ENCODE measurements at regions not wholly inside any gene's neighbourhood (a gene's known extent, or its start where the extent isn't known, plus 50 kb on each side); places are given as distances from the start of the nearest gene placed in this dataset.

GRCh38 chr1:57623039-57623790 is 199.4 kb upstream of the DAB1 start:
- peak; percentile 24 for DNase-seq (ENCODE audit: low read depth, low spot score)
- in situ Hi-C loops (cut with HindIII; ENCODE audit: low pct_unique_long_range_greater_than_20kb, low sequenced_read_pairs) = no loop called here

DNA sequence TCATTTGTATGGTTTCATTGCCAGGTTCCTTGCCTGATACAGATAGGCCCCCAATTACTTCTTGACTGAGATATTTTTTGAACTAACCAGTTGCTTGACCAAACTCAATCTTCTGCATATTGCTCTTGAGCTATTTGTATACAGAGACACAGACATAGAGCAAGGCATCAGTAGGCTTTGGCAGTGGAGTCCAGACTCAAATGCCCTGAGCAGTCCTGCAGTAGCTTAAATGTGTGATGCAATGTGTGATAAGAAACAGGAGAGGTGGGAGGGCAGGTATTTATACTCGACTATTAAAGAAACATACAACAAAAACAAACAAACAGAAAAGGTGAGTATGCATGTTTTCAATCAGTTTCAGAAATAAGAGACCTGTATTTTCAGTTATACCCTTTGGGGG is 197.9 kb upstream of the DAB1 start:
- DNase-seq (ENCODE audit: low read depth, low spot score) = no peak
- in situ Hi-C loops (cut with HindIII; ENCODE audit: low pct_unique_long_range_greater_than_20kb, low sequenced_read_pairs) = no loop called here

DNA sequence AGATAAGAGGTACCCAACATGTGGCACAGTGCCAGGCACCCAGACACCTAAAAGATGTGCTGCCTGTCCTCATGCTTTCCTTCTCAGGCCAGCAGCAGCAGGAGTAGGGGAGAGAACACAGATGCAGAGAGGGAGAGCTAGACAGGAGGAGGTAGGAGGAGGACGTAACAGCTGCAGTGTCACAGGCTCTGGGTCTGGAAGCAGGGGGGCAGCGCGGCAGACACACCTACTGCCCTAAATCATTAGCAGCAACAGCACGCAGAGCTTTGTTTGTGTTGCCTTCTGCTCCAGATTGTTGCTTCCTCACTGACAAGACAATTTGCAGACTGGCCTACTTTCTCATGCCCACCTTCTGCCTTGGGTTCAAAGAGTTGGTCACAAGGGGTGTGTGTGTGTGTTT is 196.7 kb upstream of the DAB1 start:
- no peak for DNase-seq (ENCODE audit: low read depth, low spot score)
- in situ Hi-C loops (cut with HindIII; ENCODE audit: low pct_unique_long_range_greater_than_20kb, low sequenced_read_pairs) = no loop called here

DNA sequence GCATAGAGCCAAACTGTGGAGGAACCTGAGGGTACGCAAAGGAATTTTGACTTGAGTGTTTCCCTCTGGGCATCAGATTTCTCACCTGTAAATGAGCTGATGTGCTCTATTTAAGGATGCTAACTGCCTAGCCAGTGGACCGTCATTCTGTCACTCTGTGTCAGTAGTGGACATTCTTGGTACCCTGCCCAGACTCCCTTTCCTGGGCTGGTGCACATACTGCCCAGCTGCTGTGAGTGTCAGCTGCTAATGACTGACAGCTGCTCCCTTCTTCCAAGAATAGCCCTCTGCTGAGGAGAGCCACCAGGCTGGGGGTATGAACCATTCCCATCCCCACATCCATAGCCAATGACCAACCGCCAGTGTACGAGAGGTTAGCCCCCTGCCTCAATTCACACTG is 193.1 kb upstream of the DAB1 start:
- DNase-seq (ENCODE audit: low read depth, low spot score) = no peak
- in situ Hi-C loops (cut with HindIII; ENCODE audit: low pct_unique_long_range_greater_than_20kb, low sequenced_read_pairs) = no loop called here

DNA sequence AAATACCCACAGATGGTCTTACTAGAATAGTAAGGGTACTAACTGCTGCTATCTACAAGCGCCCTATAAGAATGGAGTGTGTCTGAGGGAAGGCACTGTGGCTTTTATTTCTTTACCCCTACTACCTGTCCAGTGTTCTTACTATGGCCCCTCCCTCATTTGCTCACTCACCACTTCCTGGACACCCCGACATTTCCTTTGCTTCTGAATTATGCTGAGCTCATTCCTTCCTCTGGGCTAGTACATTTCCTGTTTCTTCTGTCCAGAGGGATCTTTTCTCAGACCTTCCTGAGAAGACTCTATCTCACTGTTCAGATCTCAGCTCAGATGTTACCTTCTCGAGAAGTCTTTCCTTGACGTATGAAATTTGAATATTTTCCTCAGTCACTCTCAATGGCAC is 192.1 kb upstream of the DAB1 start:
- no peak for DNase-seq (ENCODE audit: low read depth, low spot score)
- in situ Hi-C loops (cut with HindIII; ENCODE audit: low pct_unique_long_range_greater_than_20kb, low sequenced_read_pairs) = no loop called here

- no peak for DNase-seq (ENCODE audit: low read depth, low spot score)
- in situ Hi-C loops (cut with HindIII; ENCODE audit: low pct_unique_long_range_greater_than_20kb, low sequenced_read_pairs) = no loop called here
These were observed 189.0 kb upstream of the DAB1 start for GRCh38 chr1:57612833-57613232.

GRCh38 chr1:57605933-57606332 is 182.1 kb upstream of the DAB1 start:
- DNase-seq (ENCODE audit: low read depth, low spot score) = no peak
- in situ Hi-C loops (cut with HindIII; ENCODE audit: low pct_unique_long_range_greater_than_20kb, low sequenced_read_pairs) = no loop called here

- DNase-seq (ENCODE audit: low read depth, low spot score) = no peak
- in situ Hi-C loops (cut with HindIII; ENCODE audit: low pct_unique_long_range_greater_than_20kb, low sequenced_read_pairs) = no loop called here
These were observed 179.8 kb upstream of the DAB1 start for GRCh38 chr1:57603696-57604095.

GRCh38 chr1:57600424-57600823 is 176.6 kb upstream of the DAB1 start:
- no peak for DNase-seq (ENCODE audit: low read depth, low spot score)
- in situ Hi-C loops (cut with HindIII; ENCODE audit: low pct_unique_long_range_greater_than_20kb, low sequenced_read_pairs) = no loop called here

DNA sequence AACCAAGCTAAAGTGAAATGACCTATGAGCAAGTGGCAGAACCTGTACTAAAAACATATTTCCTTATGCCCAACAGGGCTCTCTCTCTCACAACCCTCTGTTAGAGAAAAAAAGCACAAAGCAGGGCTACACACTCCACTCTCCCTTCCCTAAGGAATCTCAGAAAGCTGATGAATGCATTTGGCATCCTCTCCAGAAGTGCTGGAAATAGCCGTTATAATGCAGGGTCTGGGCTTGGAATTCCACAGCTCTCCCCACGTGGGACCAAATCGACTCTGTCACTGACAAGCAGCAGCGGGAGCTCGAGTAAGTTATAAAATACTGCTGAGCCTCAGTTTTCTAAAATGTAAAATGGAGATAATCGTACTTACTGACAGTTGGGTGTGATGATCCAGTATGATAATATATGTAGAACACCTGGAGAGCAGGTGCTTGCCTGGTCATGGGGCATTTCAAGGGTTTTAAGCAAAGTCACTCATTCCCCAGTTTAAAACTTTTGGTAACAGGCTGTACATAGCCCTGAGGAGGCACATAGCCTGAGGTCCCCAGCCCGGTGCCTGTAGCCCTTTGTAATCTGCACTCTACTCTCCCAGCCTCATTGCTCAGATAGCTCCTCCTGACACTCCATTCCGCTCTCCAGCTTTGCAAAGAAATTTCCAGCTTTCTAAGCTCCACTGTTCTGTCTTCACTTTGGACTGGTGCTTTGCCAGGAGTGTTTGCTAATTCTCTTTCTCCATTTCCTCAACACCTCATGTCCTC is 175.6 kb upstream of the DAB1 start:
- DNase-seq (ENCODE audit: low read depth, low spot score) = no peak
- in situ Hi-C loops (cut with HindIII; ENCODE audit: low pct_unique_long_range_greater_than_20kb, low sequenced_read_pairs) = no loop called here

DNA sequence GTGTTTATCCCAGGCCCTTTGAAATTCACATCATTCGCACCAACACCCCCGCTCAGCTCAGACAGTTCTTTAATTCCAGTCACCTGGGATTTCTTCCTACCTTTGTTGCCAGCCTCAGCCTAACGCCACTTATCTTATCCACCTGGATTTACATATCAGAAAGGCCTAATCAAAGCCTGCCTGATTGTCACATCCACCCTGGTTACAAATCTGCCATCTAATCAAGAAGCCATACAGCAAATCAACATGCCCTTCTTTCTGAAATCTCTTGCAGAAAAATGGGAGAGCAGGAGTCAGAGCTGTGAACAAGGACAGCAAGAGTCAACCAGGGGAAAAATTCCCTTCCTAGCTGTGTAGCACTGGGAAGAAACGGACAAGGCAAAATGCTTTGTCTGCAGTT is 173.2 kb upstream of the DAB1 start:
- in situ Hi-C loops (cut with HindIII; ENCODE audit: low pct_unique_long_range_greater_than_20kb, low sequenced_read_pairs) = no loop called here
- no peak for DNase-seq (ENCODE audit: low read depth, low spot score)

GRCh38 chr1:57594002-57594401 is 170.1 kb upstream of the DAB1 start:
- no peak for DNase-seq (ENCODE audit: low read depth, low spot score)
- in situ Hi-C loops (cut with HindIII; ENCODE audit: low pct_unique_long_range_greater_than_20kb, low sequenced_read_pairs) = no loop called here

- no peak for DNase-seq (ENCODE audit: low read depth, low spot score)
- in situ Hi-C loops (cut with HindIII; ENCODE audit: low pct_unique_long_range_greater_than_20kb, low sequenced_read_pairs) = no loop called here
These were observed 168.0 kb upstream of the DAB1 start for GRCh38 chr1:57591842-57592241.

GRCh38 chr1:57590978-57591377 is 167.1 kb upstream of the DAB1 start:
- in situ Hi-C loops (cut with HindIII; ENCODE audit: low pct_unique_long_range_greater_than_20kb, low sequenced_read_pairs) = no loop called here
- no peak for DNase-seq (ENCODE audit: low read depth, low spot score)

GRCh38 chr1:57586842-57587241 is 163.0 kb upstream of the DAB1 start:
- in situ Hi-C loops (cut with HindIII; ENCODE audit: low pct_unique_long_range_greater_than_20kb, low sequenced_read_pairs) = no loop called here
- DNase-seq (ENCODE audit: low read depth, low spot score) = no peak

- in situ Hi-C loops (cut with HindIII; ENCODE audit: low pct_unique_long_range_greater_than_20kb, low sequenced_read_pairs) = no loop called here
- no peak for DNase-seq (ENCODE audit: low read depth, low spot score)
These were observed 154.8 kb upstream of the DAB1 start for GRCh38 chr1:57578680-57579079.

- no peak for DNase-seq (ENCODE audit: low read depth, low spot score)
- in situ Hi-C loops (cut with HindIII; ENCODE audit: low pct_unique_long_range_greater_than_20kb, low sequenced_read_pairs) = no loop called here
These were observed 154.2 kb upstream of the DAB1 start for GRCh38 chr1:57578099-57578498.

DNA sequence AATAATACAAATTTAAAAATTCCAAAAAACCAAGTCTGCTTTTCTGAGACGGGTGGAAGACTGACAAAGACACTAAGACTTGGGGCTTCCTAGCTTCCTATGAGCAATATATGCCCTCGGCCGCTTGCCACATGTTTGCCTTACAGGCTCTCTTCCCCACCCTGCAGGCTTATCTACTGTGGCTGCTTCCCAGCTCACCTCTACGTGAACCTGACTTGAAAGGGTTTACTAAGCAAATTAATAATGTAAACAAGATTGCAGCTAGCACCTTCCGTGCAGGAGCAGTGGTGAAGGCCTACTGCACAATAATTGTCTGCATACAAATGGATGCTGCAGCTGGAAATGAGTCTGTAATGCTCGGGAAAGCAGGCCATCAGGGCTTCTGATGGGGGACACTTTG is 152.9 kb upstream of the DAB1 start:
- in situ Hi-C loops (cut with HindIII; ENCODE audit: low pct_unique_long_range_greater_than_20kb, low sequenced_read_pairs) = no loop called here
- no peak for DNase-seq (ENCODE audit: low read depth, low spot score)

GRCh38 chr1:57572016-57572415 is 148.2 kb upstream of the DAB1 start:
- in situ Hi-C loops (cut with HindIII; ENCODE audit: low pct_unique_long_range_greater_than_20kb, low sequenced_read_pairs) = no loop called here

More at GRCh38 chr1:57572016-57572415, 148.2 kb upstream of the DAB1 start:
- DNase-seq (ENCODE audit: low read depth, low spot score) = no peak
